Tibial artery (tissue), 4 donors: ENCODE measurements at regions not wholly inside any gene's neighbourhood (a gene's known extent, or its start where the extent isn't known, plus 50 kb on each side); places are given as distances from the start of the nearest gene placed in this dataset.

ENCODE experiments used
- DNase-seq, 2 donors: peaks; one replicate each; pipeline ENCODE4 v3.0.0-alpha.2; 2019
- H3K27ac ChIP-seq, 2 donors: fragments of 200-600 bp; sonication (generic) in 1 of 2; 1 replicate in 1 of 2; 2 replicates in 1 of 2; pipeline ENCODE4 v1.5.1; 2018 to 2019; ENCODE audit warnings: mild to moderate bottlenecking in 1 of 2
- H3K27me3 ChIP-seq, 2 donors: fragments of 200-600 bp; sonication (generic) in 1 of 2; one replicate each; pipeline versions ENCODE4 v1.5.1 to v1.6.0; 2016 to 2019
- H3K36me3 ChIP-seq, 3 donors: fragments of 200-600 bp; sonication (generic) in 2 of 3; one replicate each; pipeline ENCODE4 v1.5.1; 2016 to 2019; ENCODE audit warnings: mild to moderate bottlenecking in 2 of 3
- H3K4me1 ChIP-seq, 4 donors: fragments of 200-600 bp; sonication (generic) in 2 of 4; 1 replicate in 3 of 4; 2 replicates in 1 of 4; pipeline ENCODE4 v1.5.1; 2016 to 2019
- H3K4me3 ChIP-seq, 2 donors: fragments of 200-600 bp; sonication (generic) in 1 of 2; 1 replicate in 1 of 2; 2 replicates in 1 of 2; pipeline ENCODE4 v1.5.1; 2018 to 2019; ENCODE audit warnings: mild to moderate bottlenecking in 2 of 2
- H3K9me3 ChIP-seq, 3 donors: fragments of 200-600 bp; sonication (generic) in 1 of 3; one replicate each; pipeline ENCODE4 v1.5.1; 2016 to 2019
- CTCF ChIP-seq, 2 experiments: fragments of 200-600 bp in 1 of 2; fragments of 450-650 bp in 1 of 2; IDR thresholded peaks; one replicate each; pipeline ENCODE4 v1.5.1; 2017 to 2019; ENCODE audit warnings: antibody characterized with exemption in 2 of 2, mild to moderate bottlenecking in 1 of 2, moderate library complexity in 1 of 2
- intact Hi-C: fragments of 100-400 bp; cut with DNase I; formaldehyde crosslinking; loops from one replicate; pipeline ENCODE4 v1.15.0; 2023; ENCODE audit warnings: low total_unique reads

- H3K9me3 ChIP-seq: no peaks in the 10 kb centered on the region
- intact Hi-C loops: no loop called here
- no peak overlapping the region for H3K4me3 ChIP-seq
- TF ChIP-seq CTCF (IDR thresholded peaks at IDR 0.05): no peak
- no peaks in the 10 kb centered on the region for H3K4me1 ChIP-seq
- H3K27ac ChIP-seq: no peak overlapping the region
- DNase-seq: no peak
- no peaks in the 10 kb centered on the region for H3K36me3 ChIP-seq
- peaks cover 0 to 55% of the 10 kb centered on the region in 2 donors for H3K27me3 ChIP-seq
These were observed 73.0 kb upstream of the PHF21B start for GRCh38 chr22:45082795-45083194.

GRCh38 chr22:45083659-45084305 lies 74.0 kb upstream of the PHF21B start:
- H3K4me3 ChIP-seq: no peak overlapping the region
- intact Hi-C loops: no loop called here
- DNase-seq: no peak
- no peak for TF ChIP-seq CTCF (IDR thresholded peaks at IDR 0.05)
- H3K4me1 ChIP-seq: no peaks in the 10 kb centered on the region
- no peak overlapping the region for H3K27ac ChIP-seq
- no peaks in the 10 kb centered on the region for H3K9me3 ChIP-seq
- H3K27me3 ChIP-seq: peaks cover 0 to 52% of the 10 kb centered on the region in 2 donors
- H3K36me3 ChIP-seq: no peaks in the 10 kb centered on the region

GRCh38 chr22:45084400-45084920 lies 74.7 kb upstream of the PHF21B start:
- DNase-seq: no peak
- Histone ChIP-seq H3K4me3 (no peak overlapping the region), H3K4me1 (no peaks in the 10 kb centered on the region), H3K27ac (no peak overlapping the region), H3K27me3 (peaks cover 0 to 54% of the 10 kb centered on the region in 2 donors), H3K9me3 (no peaks in the 10 kb centered on the region), H3K36me3 (no peaks in the 10 kb centered on the region)
- no peak for TF ChIP-seq CTCF (IDR thresholded peaks at IDR 0.05)
- intact Hi-C loops: no loop called here

- no peak for TF ChIP-seq CTCF (IDR thresholded peaks at IDR 0.05)
- Histone ChIP-seq H3K27me3 (peaks cover 0 to 48% of the 10 kb centered on the region in 2 donors), H3K27ac (no peak overlapping the region)
These were observed 75.9 kb upstream of the NUP50 start for GRCh38 chr22:45087802-45088201.

GRCh38 chr22:45088576-45088975 lies 75.1 kb upstream of the NUP50 start:
- Histone ChIP-seq H3K9me3 (peaks cover 0 to 15% (median 4%) of the 10 kb centered on the region in 3 donors), H3K4me1 (no peaks in the 10 kb centered on the region), H3K4me3 (no peak overlapping the region), H3K36me3 (no peaks in the 10 kb centered on the region), H3K27me3 (peaks cover 0 to 40% of the 10 kb centered on the region in 2 donors), H3K27ac (no peak overlapping the region)
- intact Hi-C loops: no loop called here
- no peak for DNase-seq
- no peak for TF ChIP-seq CTCF (IDR thresholded peaks at IDR 0.05)

More at GRCh38 chr22:45087802-45088201, 75.9 kb upstream of the NUP50 start:
- Histone ChIP-seq H3K4me3 (no peak overlapping the region), H3K36me3 (no peaks in the 10 kb centered on the region), H3K9me3 (peaks cover 0 to 10% (median 0%) of the 10 kb centered on the region in 3 donors), H3K4me1 (no peaks in the 10 kb centered on the region)
- DNase-seq: no peak
- intact Hi-C loops: no loop called here
